HG03060 (cell line): ENCODE measurements at regions not wholly inside any gene's neighbourhood (a gene's known extent, or its start where the extent isn't known, plus 50 kb on each side); places are given as distances from the start of the nearest gene placed in this dataset.
A peak's percentile ranks its signal among the peaks of the same experiment; 100 is the strongest.
"Not testable (repeated sequence)": the region's sequence is repeated elsewhere in the genome, so short reads cannot be mapped to it uniquely, and the experiment has no call there.

Source experiments
- ATAC-seq: cut with Tn5 transposase; IDR thresholded peaks from one replicate; pipeline ENCODE4 v1.9.1; 2021; ENCODE audit warnings: low read depth, moderate number of reproducible peaks; ENCODE audit not compliant: unreplicated experiment

- ATAC-seq: no peak
These were observed 461.2 kb upstream of the MBL2 start for GRCh38 chr10:53233749-53234148.

- no peak for ATAC-seq
These were observed 458.1 kb upstream of the MBL2 start for GRCh38 chr10:53230651-53231050.

GRCh38 chr10:53223851-53224250 lies 451.3 kb upstream of the MBL2 start:
- ATAC-seq: no peak

GRCh38 chr10:53222806-53223205 lies 450.2 kb upstream of the MBL2 start:
- no peak for ATAC-seq

GRCh38 chr10:53209944-53210611 lies 437.5 kb upstream of the MBL2 start:
- no peak for ATAC-seq

- ATAC-seq: no peak
These were observed 411.1 kb upstream of the MBL2 start for GRCh38 chr10:53183733-53184132.

GRCh38 chr10:53177468-53177867 lies 404.9 kb upstream of the MBL2 start:
- ATAC-seq: no peak

- ATAC-seq: no peak
These were observed 393.7 kb upstream of the MBL2 start for GRCh38 chr10:53166325-53166724.

GRCh38 chr10:53162856-53163255 lies 390.3 kb upstream of the MBL2 start:
- no peak for ATAC-seq

GRCh38 chr10:53161231-53161630 lies 388.6 kb upstream of the MBL2 start:
- ATAC-seq: no peak

- ATAC-seq: not testable (repeated sequence)
These were observed 383.1 kb upstream of the MBL2 start for GRCh38 chr10:53155674-53156073.

- no peak for ATAC-seq
These were observed 381.2 kb upstream of the MBL2 start for GRCh38 chr10:53153831-53154230.

- no peak for ATAC-seq
These were observed 367.9 kb upstream of the MBL2 start for GRCh38 chr10:53140506-53140905.

GRCh38 chr10:53135897-53136253 lies 363.3 kb upstream of the MBL2 start:
- no peak for ATAC-seq

- peak; percentile 68 for ATAC-seq
These were observed 362.8 kb upstream of the MBL2 start for GRCh38 chr10:53135213-53135896.

GRCh38 chr10:53134050-53134449 lies 361.5 kb upstream of the MBL2 start:
- ATAC-seq: no peak

- ATAC-seq: no peak
These were observed 357.8 kb upstream of the MBL2 start for GRCh38 chr10:53130337-53130736.

- no peak for ATAC-seq
These were observed 355.1 kb upstream of the MBL2 start for GRCh38 chr10:53127686-53128085.

- ATAC-seq: no peak
These were observed 350.7 kb upstream of the MBL2 start for GRCh38 chr10:53123311-53123710.

- ATAC-seq: no peak
These were observed 349.7 kb upstream of the MBL2 start for GRCh38 chr10:53122281-53122680.

- ATAC-seq: no peak
These were observed 343.1 kb upstream of the MBL2 start for GRCh38 chr10:53115660-53116059.

- ATAC-seq: no peak
These were observed 338.9 kb upstream of the MBL2 start for GRCh38 chr10:53111529-53111928.
